ENCODE measurements at regions not wholly inside any gene's neighbourhood (a gene's known extent, or its start where the extent isn't known, plus 50 kb on each side); places are given as distances from the start of the nearest gene placed in this dataset.

- no peak for TF ChIP-seq CTCF (IDR thresholded peaks at IDR 0.05)
- TF ChIP-seq EP300 (IDR thresholded peaks at IDR 0.05): no peak
- no peak for TF ChIP-seq POLR2A (IDR thresholded peaks at IDR 0.05)
Observed at GRCh38 chr13:109481040-109481439, 305.3 kb downstream of the IRS2 start.
